GM19351 (cell line): ENCODE measurements at regions not wholly inside any gene's neighbourhood (a gene's known extent, or its start where the extent isn't known, plus 50 kb on each side); places are given as distances from the start of the nearest gene placed in this dataset.

Experiments
- ATAC-seq: cut with Tn5 transposase; IDR thresholded peaks from one replicate; pipeline ENCODE4 v1.9.1; 2021; ENCODE audit warnings: mild to moderate bottlenecking, moderate library complexity; ENCODE audit not compliant: unreplicated experiment

GRCh38 chr22:34045311-34045710, 125.0 kb upstream of the LARGE1 start:
- no peak for ATAC-seq

DNA sequence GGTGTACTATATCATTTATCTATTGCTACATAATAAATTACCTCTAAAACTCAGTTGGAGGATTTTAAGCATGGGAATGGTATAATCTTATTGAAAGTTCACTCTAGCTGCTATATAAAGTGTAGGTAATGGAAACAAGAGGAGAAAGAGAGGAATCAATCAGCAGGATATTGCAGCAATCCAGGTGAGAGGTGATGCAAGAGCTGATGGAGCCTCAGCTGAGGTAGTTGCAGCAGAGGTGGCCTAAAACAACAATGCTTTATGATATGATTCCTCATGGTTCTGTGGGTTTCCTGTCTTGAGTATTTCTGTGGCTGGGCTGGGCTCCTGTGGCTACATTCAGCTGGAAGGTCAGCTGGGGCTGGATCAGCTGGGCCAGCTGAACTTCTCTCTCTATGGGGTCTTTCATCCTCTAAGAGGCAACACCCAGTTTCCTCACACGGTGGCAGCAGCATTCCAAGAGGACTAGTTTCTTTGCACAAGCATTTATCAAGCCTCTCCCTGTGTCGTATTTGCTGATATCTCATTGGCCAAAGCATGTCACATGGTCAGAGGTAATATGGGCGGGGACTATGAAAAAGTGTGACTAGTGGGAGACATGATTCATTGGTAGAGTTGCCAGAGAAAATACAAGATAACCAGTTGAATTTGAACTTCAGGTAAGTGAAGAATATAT, 135.4 kb upstream of the LARGE1 start:
- ATAC-seq = no peak

- no peak for ATAC-seq
Measured at GRCh38 chr22:34057726-34058125, 137.4 kb upstream of the LARGE1 start.

DNA sequence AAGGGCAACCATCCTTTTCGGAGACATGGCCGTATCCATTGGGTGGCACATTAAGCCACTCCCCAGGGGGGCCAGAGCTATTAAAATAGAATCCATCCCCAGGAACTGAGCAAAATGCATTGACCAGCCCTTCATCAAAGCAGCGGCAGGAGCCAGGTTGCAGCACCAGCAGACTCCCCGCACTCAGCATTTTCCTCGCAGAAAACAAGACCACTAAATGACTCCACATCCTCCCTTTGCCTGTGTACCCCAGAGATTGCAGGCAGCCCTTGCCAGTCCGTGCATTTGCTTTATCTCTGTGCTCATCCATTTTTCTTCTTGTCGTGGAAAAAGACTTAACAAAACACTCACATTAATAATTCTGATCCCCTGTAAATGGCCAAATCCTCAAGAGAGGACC, 144.4 kb upstream of the LARGE1 start:
- ATAC-seq = no peak

DNA sequence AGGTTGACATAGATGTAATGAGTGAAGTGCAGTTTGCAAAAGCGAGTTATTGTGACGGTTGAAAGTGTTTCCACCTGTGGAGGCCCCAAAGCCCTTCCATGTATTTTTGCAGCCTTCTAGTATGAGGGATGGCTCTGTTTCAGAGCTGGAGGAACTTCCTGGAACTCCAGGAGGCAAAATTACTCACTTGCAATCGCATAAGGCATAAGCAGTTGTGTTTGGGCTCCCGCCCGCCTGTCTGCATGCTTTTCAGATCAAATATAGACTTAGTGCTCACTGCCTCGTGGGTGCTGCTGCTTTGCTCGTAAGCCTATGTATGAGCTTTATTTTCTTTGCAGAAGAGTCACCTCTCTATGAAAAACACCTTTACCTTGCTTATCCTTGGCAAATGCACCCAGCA, 146.8 kb upstream of the LARGE1 start:
- ATAC-seq = no peak

DNA sequence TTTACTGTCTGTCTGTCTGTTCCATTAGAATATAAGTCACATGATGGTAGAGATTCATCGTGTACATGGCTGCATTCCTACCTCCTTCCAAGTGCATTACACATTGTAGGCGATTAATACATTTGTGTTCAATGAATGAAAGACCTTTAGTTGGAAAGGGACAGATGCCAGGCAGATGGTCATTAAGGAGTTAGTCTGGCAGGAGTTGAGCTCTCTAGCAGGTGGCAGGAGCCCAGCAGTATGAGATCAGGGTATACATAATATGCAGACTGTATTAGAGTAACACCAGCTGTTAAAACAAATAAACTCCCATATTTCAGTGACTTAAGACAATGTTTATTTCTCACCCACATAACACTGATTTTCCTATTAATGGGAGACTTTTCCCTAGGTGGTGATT, 147.7 kb upstream of the LARGE1 start:
- no peak for ATAC-seq

- no peak for ATAC-seq
Measured at GRCh38 chr22:34070051-34070450, 149.8 kb upstream of the LARGE1 start.

GRCh38 chr22:34070531-34070930, 150.3 kb upstream of the LARGE1 start:
- ATAC-seq = no peak

DNA sequence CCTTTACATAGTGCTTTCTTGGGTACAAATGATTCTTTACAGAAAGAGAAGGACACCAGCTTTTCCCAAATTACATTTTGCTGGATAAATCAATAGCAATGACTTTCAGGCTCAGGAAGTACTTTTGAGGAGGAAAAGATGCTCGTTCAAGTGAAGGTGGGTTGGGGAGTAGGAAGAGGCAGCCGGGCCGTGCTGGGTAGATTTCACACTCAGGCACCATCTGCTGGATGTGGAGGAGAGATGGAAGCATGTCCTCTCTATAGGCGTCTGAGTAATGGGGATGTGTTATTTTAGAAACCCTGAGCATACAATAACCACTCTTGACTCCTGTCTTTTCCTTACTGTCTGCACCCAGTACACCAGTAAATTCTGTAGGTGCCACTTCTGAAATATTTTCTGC, 152.3 kb upstream of the LARGE1 start:
- ATAC-seq = no peak

GRCh38 chr22:34080433-34080832, 160.2 kb upstream of the LARGE1 start:
- no peak for ATAC-seq

DNA sequence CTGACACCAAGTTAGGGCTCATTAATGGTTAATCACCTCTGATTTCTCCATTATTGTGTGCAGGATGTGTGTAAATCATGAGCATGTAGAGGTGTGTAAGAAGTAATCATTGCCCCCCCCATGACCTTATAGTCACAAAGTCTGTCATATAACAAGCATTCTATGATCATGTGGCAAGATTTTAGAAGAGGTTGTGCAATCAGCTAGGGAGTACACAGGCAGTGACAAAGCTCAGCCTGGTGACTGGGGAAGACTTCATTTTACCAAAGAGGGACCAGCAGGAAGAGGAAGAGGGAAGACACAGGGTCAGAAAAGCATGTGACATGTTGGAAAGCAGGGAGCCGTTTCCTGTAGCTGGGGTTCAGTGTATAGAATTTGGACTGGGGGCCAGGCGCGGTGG, 176.5 kb upstream of the LARGE1 start:
- no peak for ATAC-seq

DNA sequence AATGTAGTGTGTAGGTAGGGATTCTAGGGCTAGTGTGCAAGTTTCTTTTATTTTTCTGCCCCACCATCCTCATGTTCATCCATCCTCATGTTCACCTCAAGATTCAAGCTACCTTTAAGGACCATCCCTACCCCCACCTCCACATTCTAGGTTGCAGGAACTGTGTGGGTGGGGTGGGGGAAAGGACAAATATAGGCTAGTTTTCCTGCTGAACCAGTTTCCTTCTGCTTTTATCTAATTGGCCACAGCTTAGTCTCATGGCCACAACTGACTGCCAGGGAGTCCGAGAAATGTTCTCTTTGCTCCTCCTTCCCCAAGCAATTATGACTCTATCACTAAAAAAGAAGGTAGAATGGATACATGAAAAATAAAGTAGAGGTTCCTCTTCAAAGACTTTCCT, 179.0 kb upstream of the LARGE1 start:
- ATAC-seq = no peak

DNA sequence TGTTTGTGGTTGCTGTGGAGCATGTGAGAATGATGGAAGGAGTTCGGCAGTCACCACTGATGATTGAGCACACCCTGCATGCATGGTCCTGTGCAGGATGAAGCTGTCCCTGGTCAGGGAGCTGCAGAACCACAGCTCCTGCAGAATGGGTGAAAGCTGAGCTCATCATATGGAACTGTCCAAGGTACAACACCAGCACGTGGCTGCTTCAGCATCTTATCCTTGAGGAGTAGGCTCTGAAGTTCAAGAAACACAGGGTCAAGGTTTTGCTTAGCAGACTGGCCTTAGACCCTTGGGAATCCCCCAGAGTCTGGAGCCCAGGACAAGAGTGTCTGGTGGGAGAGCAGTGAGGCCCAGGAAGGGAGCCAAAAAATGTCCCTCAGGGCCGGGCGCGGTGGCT, 182.4 kb upstream of the LARGE1 start:
- ATAC-seq = no peak

GRCh38 chr22:34105461-34106062, 185.3 kb upstream of the LARGE1 start:
- ATAC-seq = no peak

DNA sequence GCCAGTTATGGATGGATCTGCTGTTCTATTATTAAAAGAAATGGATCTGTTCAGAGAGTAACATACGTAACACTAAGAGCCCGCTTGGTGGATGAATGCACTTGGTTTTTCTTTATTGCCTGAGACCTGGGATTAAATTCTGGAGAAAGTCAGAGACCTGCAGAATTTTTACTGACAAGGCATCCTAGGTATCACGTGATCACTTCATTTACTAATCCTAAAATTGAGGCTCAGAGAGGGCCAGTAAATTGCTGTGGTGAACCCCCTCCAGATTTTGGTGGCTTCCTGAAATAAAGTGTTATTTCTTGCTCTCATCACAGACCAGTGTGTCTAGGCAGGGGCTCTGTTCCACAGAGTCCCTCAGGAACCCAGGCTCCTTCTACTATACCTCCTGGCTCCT, 187.9 kb upstream of the LARGE1 start:
- ATAC-seq = no peak

DNA sequence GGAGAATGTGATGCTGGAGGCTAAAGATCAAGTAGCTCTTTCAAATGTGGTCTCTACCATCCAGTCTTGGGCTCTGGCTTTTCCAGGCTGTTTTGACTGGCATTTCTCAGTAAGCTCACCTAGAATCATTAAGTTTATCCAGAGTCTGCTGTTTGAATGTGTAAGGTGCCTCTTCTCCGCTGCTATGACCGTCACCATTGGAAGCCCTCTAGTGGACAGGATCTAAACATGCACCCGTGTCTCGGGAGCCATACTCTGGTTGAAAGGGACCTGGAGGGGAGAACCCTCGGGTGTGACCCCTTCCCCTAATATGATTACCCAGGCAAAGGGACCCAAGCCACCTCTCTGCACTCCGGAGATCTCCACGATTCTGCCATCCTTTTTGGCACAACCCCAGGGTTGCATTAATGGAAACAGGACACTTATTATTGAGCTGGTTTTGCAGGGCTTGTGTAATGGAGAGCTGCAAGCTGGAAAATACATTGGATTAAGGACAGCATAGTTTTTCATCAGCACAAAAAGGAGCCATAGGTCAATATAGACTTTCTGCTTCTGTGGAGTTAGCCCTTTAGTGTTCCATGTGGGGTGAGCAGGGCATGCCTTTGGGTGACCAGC, 191.0 kb upstream of the LARGE1 start:
- ATAC-seq = peak; percentile 64

DNA sequence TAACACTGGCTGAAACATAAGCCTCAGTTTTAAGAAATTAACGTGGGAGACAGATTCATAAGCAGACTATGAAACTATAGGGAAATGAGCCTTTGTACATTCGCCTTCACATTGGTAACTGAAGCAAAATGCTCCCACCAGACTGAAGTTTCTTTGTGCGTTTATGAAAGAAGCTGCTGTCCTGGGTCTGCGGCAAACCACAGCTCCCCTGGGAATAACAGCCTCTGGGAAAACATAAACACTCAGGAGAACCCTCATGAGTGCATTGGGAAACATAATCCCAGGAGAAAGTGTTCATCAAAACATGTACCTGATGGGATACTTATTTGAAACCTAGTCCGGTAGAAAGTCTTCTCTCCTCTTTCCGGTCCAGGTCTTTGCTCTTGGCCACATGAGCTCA, 193.1 kb upstream of the LARGE1 start:
- no peak for ATAC-seq

DNA sequence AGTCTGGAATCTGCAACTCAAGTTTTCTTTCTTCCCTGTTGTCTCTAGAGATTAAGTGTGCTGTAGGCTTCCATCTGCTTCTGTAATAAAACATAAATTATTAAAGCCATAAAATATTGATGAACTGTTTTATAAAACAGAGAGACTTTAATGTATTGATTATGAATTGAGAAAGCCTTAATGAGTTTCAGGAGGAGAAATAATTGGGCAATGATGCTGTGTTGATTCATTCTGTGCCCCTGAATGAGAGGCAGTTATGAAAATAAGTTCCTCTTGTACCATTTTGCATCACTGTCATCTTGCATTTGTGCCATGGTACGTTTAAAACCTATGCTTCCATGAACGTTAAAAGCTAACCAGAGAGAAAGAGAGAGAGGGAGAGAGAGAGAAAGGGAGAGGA, 194.1 kb upstream of the LARGE1 start:
- no peak for ATAC-seq

DNA sequence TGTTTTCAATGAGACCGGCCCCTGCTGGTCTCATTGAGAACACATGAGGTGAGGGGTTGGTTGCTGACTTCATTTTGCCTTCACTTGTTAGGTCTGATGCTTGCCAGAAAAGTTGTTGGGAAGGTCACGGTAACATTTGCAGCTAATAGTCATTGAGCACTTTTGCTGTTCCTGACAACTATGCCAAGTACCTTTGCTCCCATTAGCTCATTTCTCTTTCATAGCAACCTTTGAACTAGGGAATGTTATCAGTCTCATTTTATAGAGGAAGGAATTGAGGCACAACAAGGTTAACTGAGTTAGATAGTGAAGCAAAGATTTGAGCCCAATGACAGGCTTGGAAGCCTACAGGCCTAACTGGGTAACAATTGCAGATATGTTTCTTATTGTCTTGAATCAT, 195.4 kb upstream of the LARGE1 start:
- ATAC-seq = no peak

DNA sequence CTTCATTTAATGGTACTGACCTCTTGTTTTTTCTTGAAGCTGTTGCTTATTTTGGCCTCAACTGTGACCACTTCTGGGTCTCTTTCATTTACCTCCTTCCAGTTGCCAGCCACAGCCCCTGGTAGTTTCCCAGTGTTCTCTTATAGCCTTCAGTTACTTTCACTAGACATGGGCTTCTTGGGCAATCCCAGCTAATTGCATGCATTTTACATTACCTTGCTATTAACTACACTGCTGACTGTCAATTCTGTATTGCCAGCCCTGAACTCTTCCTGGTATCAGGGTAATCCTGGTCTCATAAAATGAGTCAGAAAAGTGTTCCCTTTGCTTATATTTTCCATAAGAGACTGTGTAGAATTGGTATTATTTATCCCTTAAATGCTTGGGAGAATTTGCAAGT, 195.8 kb upstream of the LARGE1 start:
- ATAC-seq = no peak

GRCh38 chr22:34122042-34122441, 201.8 kb upstream of the LARGE1 start:
- no peak for ATAC-seq

DNA sequence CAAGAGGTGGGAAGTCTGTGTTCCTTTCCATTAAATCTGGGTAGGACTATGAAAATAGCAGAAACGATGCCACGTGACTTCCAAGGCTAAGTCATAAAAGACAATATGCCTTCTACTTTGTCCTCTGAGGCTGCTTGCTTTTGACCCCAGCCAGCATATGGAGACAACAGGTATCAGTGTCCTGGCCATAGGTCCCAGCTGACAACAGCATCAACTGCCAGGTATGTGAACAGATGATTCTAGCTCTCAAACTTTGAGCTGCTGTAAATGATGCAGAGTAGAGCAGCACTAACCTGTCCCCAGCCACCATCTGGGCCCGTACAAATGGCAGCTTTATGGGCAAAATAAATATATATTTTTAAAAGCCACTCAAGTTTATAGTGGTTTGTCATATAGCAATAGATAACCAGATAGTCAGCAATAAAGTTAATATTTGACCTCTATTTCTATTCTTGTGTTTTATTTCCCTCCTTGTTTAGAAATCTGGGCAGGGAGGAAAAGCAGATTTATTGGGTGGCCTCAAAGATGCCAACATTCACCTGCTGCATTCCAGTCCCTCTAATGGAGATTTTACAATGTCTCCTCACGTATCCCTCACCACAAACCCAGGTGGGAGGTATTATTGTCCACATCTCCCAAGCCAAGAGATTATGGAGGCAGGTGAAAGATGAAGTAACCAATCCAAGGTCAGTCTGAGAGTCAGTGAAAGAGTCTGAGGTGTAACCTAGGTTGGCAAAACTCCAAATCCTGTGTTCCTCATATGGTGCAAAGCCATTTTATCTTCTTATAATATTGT, 209.6 kb upstream of the LARGE1 start:
- no peak for ATAC-seq
